Left lung (tissue), 4 donors: ENCODE measurements at regions not wholly inside any gene's neighbourhood (a gene's known extent, or its start where the extent isn't known, plus 50 kb on each side); places are given as distances from the start of the nearest gene placed in this dataset.

Experiments used
- ATAC-seq: fragments of 200-7000 bp; cut with Tn5 transposase; one replicate; pipeline ENCODE4 v1.9.1; 2020; ENCODE audit warnings: moderate library complexity
- DNase-seq, 4 donors: peaks; one replicate each; pipeline ENCODE4 v3.0.0-alpha.2; 2013 to 2020
- H3K27ac ChIP-seq, 2 donors: fragments of 200-600 bp; sonication (generic) in 1 of 2; one replicate each; pipeline versions ENCODE4 v1.5.0 to v1.8.0; 2020 to 2021
- H3K27me3 ChIP-seq, 2 donors: fragments of 200-600 bp; sonication (generic) in 1 of 2; one replicate each; pipeline versions ENCODE4 v1.5.0 to v1.8.0; 2020 to 2021
- H3K36me3 ChIP-seq, 2 donors: fragments of 200-600 bp; sonication (generic) in 1 of 2; one replicate each; pipeline versions ENCODE4 v1.5.0 to v1.8.0; 2020 to 2021
- H3K4me1 ChIP-seq, 2 donors: fragments of 200-600 bp; one replicate each; pipeline ENCODE4 v1.8.0; 2021
- H3K4me3 ChIP-seq, 2 donors: fragments of 200-600 bp; sonication (generic) in 1 of 2; one replicate each; pipeline versions ENCODE4 v1.5.0 to v1.8.0; 2020 to 2021; ENCODE audit warnings: mild to moderate bottlenecking in 1 of 2
- H3K9me3 ChIP-seq, 2 donors: fragments of 200-600 bp; sonication (generic) in 1 of 2; one replicate each; pipeline versions ENCODE4 v1.5.0 to v1.8.0; 2020 to 2021
- CTCF ChIP-seq, 2 donors: fragments of 200-600 bp; sonication (generic) in 1 of 2; IDR thresholded peaks; one replicate each; pipeline versions ENCODE4 v1.5.0 to v1.8.0; 2021; ENCODE audit warnings: antibody characterized with exemption in 2 of 2
- intact Hi-C, 2 donors: fragments of 100-400 bp; cut with DNase I; formaldehyde crosslinking; loops; one replicate each; pipeline versions ENCODE4 v1.11.2 to v1.14.2; 2022
- donor health status: DM: no; HTN: yes; CAD: no.
- donor health status: DM: no; HTN: no; CAD: no.

- no peaks in the 10 kb centered on the region for H3K36me3 ChIP-seq
- intact Hi-C loops: no loop called here
- no peak overlapping the region for H3K4me3 ChIP-seq
Observed at GRCh38 chr2:121826036-121826435, 70.6 kb downstream of the TSN start.

GRCh38 chr2:121828281-121828731 is 72.9 kb downstream of the TSN start:
- H3K27me3 ChIP-seq: no peaks in the 10 kb centered on the region
- H3K4me1 ChIP-seq: no peaks in the 10 kb centered on the region
- no peaks in the 10 kb centered on the region for H3K9me3 ChIP-seq
- H3K4me3 ChIP-seq: no peak overlapping the region
- DNase-seq (no peak), ATAC-seq (peak; percentile 21)
- H3K27ac ChIP-seq: no peak overlapping the region
- TF ChIP-seq CTCF (IDR thresholded peaks at IDR 0.05): no peak
- intact Hi-C loops: no loop called here
- no peaks in the 10 kb centered on the region for H3K36me3 ChIP-seq

More at GRCh38 chr2:121826036-121826435, 70.6 kb downstream of the TSN start:
- DNase-seq: no peak
- ATAC-seq: no peak
- no peaks in the 10 kb centered on the region for H3K27me3 ChIP-seq
- peaks cover 0 to 6% of the 10 kb centered on the region in 2 donors for H3K9me3 ChIP-seq
- H3K4me1 ChIP-seq: no peaks in the 10 kb centered on the region
- no peak overlapping the region for H3K27ac ChIP-seq
- no peak for TF ChIP-seq CTCF (IDR thresholded peaks at IDR 0.05)

GRCh38 chr2:121830809-121831208 is 75.4 kb downstream of the TSN start:
- no peak for TF ChIP-seq CTCF (IDR thresholded peaks at IDR 0.05)
- Histone ChIP-seq H3K27ac (no peak overlapping the region), H3K4me1 (no peaks in the 10 kb centered on the region), H3K4me3 (no peak overlapping the region), H3K9me3 (no peaks in the 10 kb centered on the region), H3K36me3 (no peaks in the 10 kb centered on the region), H3K27me3 (no peaks in the 10 kb centered on the region)
- no peak for DNase-seq
- no peak for ATAC-seq
- intact Hi-C loops: no loop called here

GRCh38 chr2:121831841-121832240 is 76.4 kb downstream of the TSN start:
- no peak overlapping the region for H3K27ac ChIP-seq
- H3K4me1 ChIP-seq: no peaks in the 10 kb centered on the region
- no peak overlapping the region for H3K4me3 ChIP-seq
- ATAC-seq (no peak), DNase-seq (no peak)
- no peaks in the 10 kb centered on the region for H3K27me3 ChIP-seq
- intact Hi-C loops: no loop called here
- no peaks in the 10 kb centered on the region for H3K9me3 ChIP-seq
- no peaks in the 10 kb centered on the region for H3K36me3 ChIP-seq
- TF ChIP-seq CTCF (IDR thresholded peaks at IDR 0.05): no peak

GRCh38 chr2:121832412-121833357 is 77.2 kb downstream of the TSN start:
- DNase-seq (no peak), ATAC-seq (no peak)
- Histone ChIP-seq H3K4me3 (no peak overlapping the region), H3K27me3 (no peaks in the 10 kb centered on the region), H3K36me3 (no peaks in the 10 kb centered on the region), H3K4me1 (no peaks in the 10 kb centered on the region), H3K9me3 (no peaks in the 10 kb centered on the region), H3K27ac (no peak overlapping the region)
- TF ChIP-seq CTCF (IDR thresholded peaks at IDR 0.05): no peak
- intact Hi-C loops: no loop called here
